OCI-LY7 (cell line): ENCODE measurements at regions not wholly inside any gene's neighbourhood (a gene's known extent, or its start where the extent isn't known, plus 50 kb on each side); places are given as distances from the start of the nearest gene placed in this dataset.

ENCODE experiments used
- BruUV-seq: library from RNA; stranded (reverse); fragments of 400-500 nt; replicated peaks from 2 replicates; lab custom pipeline; 2021; lab: Mats Ljungman, UMichigan
- CTCF ChIA-PET: fragments of 300-600 bp; sonication (Branson Sonifier 250); formaldehyde crosslinking; loops from one replicate; lab custom pipeline; 2022; ENCODE audit warnings: antibody characterized with exemption; ENCODE audit not compliant: unreplicated experiment; lab: Charles Lee
- POLR2A ChIA-PET: fragments of 300-600 bp; sonication (Branson Sonifier 250); formaldehyde crosslinking; loops from one replicate; lab custom pipeline; 2022; ENCODE audit warnings: antibody characterized with exemption; lab: Charles Lee
- DNase-seq: peaks from one replicate; pipeline ENCODE4 v3.0.0-alpha.2; 2015; ENCODE audit warnings: low spot score
- H2AFZ ChIP-seq: fragments of 200-600 bp; sonication (generic), shearing (Covaris generic); 2 replicates; pipeline ENCODE4 v1.6.1; 2014; ENCODE audit warnings: mild to moderate bottlenecking, antibody characterized with exemption, low read length, moderate library complexity
- H3K27ac ChIP-seq: fragments of 200-600 bp; sonication (generic); 2 replicates; pipeline ENCODE4 v1.5.1; 2014; ENCODE audit warnings: mixed run types, low read depth, mild to moderate bottlenecking, moderate library complexity, low read length, inconsistent platforms; ENCODE audit not compliant: poor library complexity, severe bottlenecking
- H3K36me3 ChIP-seq: fragments of 200-600 bp; sonication (generic); 2 replicates; pipeline ENCODE4 v1.6.1; 2014; ENCODE audit warnings: mild to moderate bottlenecking, antibody characterized with exemption, low read length, moderate library complexity, mixed read lengths; ENCODE audit not compliant: insufficient read depth
- H3K4me1 ChIP-seq: fragments of 200-600 bp; sonication (generic); 2 replicates; pipeline ENCODE4 v1.5.1; 2014; ENCODE audit warnings: mild to moderate bottlenecking, low read length; ENCODE audit not compliant: insufficient read depth, poor library complexity, severe bottlenecking
- H3K4me2 ChIP-seq: fragments of 200-600 bp; sonication (generic); 2 replicates; pipeline ENCODE4 v1.6.1; 2014; ENCODE audit warnings: mild to moderate bottlenecking, low read length
- H3K4me3 ChIP-seq: fragments of 200-600 bp; sonication (generic); 2 replicates; pipeline ENCODE4 v1.5.1; 2014; ENCODE audit warnings: mild to moderate bottlenecking, low read depth, low read length; ENCODE audit not compliant: poor library complexity, severe bottlenecking
- H3K79me2 ChIP-seq: fragments of 200-600 bp; sonication (generic); 2 replicates; pipeline ENCODE4 v1.6.1; 2016; ENCODE audit warnings: low read depth, mild to moderate bottlenecking, low read length, moderate library complexity, mixed read lengths; ENCODE audit not compliant: insufficient read depth
- H3K9me2 ChIP-seq: fragments of 200-600 bp; sonication (generic); 2 replicates; pipeline ENCODE4 v1.6.1; 2016; ENCODE audit warnings: mild to moderate bottlenecking, low read length, mixed read lengths; ENCODE audit not compliant: insufficient read depth
- H3K9me3 ChIP-seq: fragments of 200-600 bp; sonication (generic); 2 replicates; pipeline ENCODE4 v1.6.1; 2014; ENCODE audit warnings: mild to moderate bottlenecking, mixed run types, low read length, mixed read lengths
- H4K20me1 ChIP-seq: fragments of 200-600 bp; sonication (generic); 2 replicates; pipeline ENCODE4 v1.6.1; 2014; ENCODE audit warnings: mild to moderate bottlenecking, antibody characterized with exemption, low read length, moderate library complexity, mixed read lengths; ENCODE audit not compliant: insufficient read depth
- CTCF ChIP-seq: fragments of 200-600 bp; sonication (generic); conservative IDR thresholded peaks from 2 replicates; pipeline ENCODE4 v1.5.1; 2014; ENCODE audit warnings: mild to moderate bottlenecking, antibody characterized with exemption, low read length, moderate library complexity, mixed read lengths
- EZH2phosphoT487 ChIP-seq: fragments of 200-600 bp; sonication (generic); IDR thresholded peaks from 2 replicates; pipeline ENCODE4 v1.6.1; 2018; ENCODE audit warnings: low read depth, borderline replicate concordance, mild to moderate bottlenecking, mixed run types, antibody characterized with exemption, low read length, moderate library complexity, mixed read lengths
- intact Hi-C: fragments of 100-400 bp; cut with micrococcal nuclease; formaldehyde crosslinking; loops from one replicate; pipeline ENCODE4 v1.10.0; 2022; ENCODE audit not compliant: unreplicated experiment

GRCh38 chr12:42767326-42767954 lies 177.9 kb upstream of the PRICKLE1 start:
- Histone ChIP-seq H4K20me1 (no peaks in the 10 kb centered on the region), H3K4me2 (no peak overlapping the region), H2AFZ (no peak overlapping the region), H3K4me1 (no peaks in the 10 kb centered on the region), H3K4me3 (no peak overlapping the region), H3K79me2 (no peaks in the 10 kb centered on the region), H3K9me3 (no peaks in the 10 kb centered on the region), H3K9me2 (no peaks in the 10 kb centered on the region), H3K27ac (no peak overlapping the region), H3K36me3 (no peaks in the 10 kb centered on the region)
- ChIA-PET POLR2A (no interaction called here), CTCF (no interaction called here)
- TF ChIP-seq CTCF (no peak), EZH2phosphoT487 (no peak)
- no TSS peak for BruUV-seq
- intact Hi-C loops: no loop called here
- no peak for DNase-seq

GRCh38 chr12:42766754-42767153 lies 177.2 kb upstream of the PRICKLE1 start:
- DNase-seq: no peak
- Histone ChIP-seq H3K9me3 (no peaks in the 10 kb centered on the region), H3K4me2 (no peak overlapping the region), H2AFZ (no peak overlapping the region), H3K9me2 (no peaks in the 10 kb centered on the region), H3K36me3 (no peaks in the 10 kb centered on the region), H3K27ac (no peak overlapping the region), H3K4me3 (no peak overlapping the region), H3K4me1 (no peaks in the 10 kb centered on the region), H3K79me2 (no peaks in the 10 kb centered on the region), H4K20me1 (no peaks in the 10 kb centered on the region)
- POLR2A ChIA-PET: no interaction called here
- BruUV-seq: no TSS peak
- CTCF ChIA-PET: no interaction called here
- TF ChIP-seq CTCF (no peak), EZH2phosphoT487 (no peak)
- intact Hi-C loops: no loop called here

- Histone ChIP-seq H3K79me2 (no peaks in the 10 kb centered on the region), H3K9me2 (no peaks in the 10 kb centered on the region), H3K36me3 (no peaks in the 10 kb centered on the region), H3K4me2 (no peak overlapping the region), H3K9me3 (no peaks in the 10 kb centered on the region), H3K4me1 (no peaks in the 10 kb centered on the region), H3K27ac (no peak overlapping the region), H3K4me3 (no peak overlapping the region), H2AFZ (no peak overlapping the region), H4K20me1 (no peaks in the 10 kb centered on the region)
- no peak for DNase-seq
- no TSS peak for BruUV-seq
- TF ChIP-seq CTCF (no peak), EZH2phosphoT487 (no peak)
- CTCF ChIA-PET: no interaction called here
- POLR2A ChIA-PET: interaction anchor here (0.5 to 0.6 kb wide), 2 partner anchors 159 to 277 kb away, joined by 3 to 4 read pairs; no protein-coding TSS in a partner anchor
- intact Hi-C loops: no loop called here
Observed at GRCh38 chr12:42766026-42766425, 176.5 kb upstream of the PRICKLE1 start.
